ENCODE measurements at regions not wholly inside any gene's neighbourhood (a gene's known extent, or its start where the extent isn't known, plus 50 kb on each side); places are given as distances from the start of the nearest gene placed in this dataset.

DNA sequence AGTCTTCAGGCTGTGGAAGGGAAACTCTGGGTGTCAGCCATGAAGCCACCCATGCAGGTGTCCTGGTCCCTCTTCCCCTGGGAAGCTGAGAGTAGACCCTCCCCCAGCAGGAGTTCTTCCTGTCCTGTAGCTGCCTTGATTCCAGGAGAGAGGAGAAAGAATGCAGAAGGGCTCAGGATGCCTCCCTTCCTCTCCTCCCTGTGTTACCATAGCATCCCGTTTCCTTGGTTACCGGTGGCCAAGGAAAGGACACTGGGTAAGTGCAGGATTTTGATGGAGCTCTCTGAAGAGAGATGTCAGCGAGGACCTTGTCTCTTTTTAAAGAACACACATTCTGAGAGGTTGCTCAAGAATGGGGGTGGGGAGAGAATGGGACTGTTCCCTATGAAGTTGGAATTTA lies 304.1 kb upstream of the N4BP1 start:
- intact Hi-C loops (cut with DNase I), result no loop called here
- DNase-seq, result no peak

GRCh38 chr16:48913384-48913783 lies 303.4 kb upstream of the N4BP1 start:
- intact Hi-C loops (cut with DNase I), result no loop called here
- DNase-seq, result no peak

GRCh38 chr16:48912360-48912759 lies 302.4 kb upstream of the N4BP1 start:
- intact Hi-C loops (cut with DNase I), result no loop called here
- no peak for DNase-seq

GRCh38 chr16:48911700-48912099 lies 301.7 kb upstream of the N4BP1 start:
- intact Hi-C loops (cut with DNase I), result no loop called here
- peak in 13 of 42 donors; percentile 5 to 37 (median 14) for DNase-seq

GRCh38 chr16:48910214-48910613 lies 300.2 kb upstream of the N4BP1 start:
- no peak for DNase-seq
- intact Hi-C loops (cut with DNase I), result no loop called here

- intact Hi-C loops (cut with DNase I), result no loop called here
- DNase-seq, result no peak
Measured at GRCh38 chr16:48909231-48909630, 299.3 kb upstream of the N4BP1 start.

DNA sequence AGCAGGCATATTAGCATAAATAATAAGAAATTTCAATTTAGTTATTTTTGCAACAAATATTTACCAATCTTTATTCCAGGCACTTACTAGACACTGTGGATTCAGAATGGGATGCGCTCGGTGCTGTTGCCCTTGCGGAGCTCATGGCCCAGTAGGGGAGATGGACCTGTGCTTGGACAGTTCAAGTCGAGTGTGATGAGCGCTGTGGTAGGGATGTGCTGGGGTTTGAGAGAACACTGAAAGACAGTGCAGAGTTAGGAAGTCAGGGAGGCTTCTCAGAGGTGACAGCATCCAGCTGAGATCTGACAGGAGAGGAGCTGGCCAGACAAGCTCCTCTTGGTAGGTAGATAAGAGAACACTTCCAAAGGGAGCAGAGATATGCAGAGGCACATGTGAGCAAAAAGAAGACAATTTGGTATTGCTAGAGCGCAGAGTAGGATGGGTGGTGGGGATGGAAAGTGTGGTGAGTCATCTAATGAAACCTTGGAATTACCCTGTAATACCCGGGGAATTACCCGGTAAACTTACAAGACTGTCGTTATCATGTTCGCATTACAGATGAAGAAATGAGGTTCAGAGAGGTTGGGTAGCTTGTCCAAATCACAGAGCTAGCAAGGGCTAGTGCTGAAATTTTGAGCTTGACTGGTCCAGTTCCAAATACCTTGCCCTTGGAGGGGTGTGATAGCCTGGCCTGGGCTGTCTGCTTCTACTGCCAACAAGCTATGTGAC lies 298.1 kb upstream of the N4BP1 start:
- no peak for DNase-seq
- intact Hi-C loops (cut with DNase I), result no loop called here

GRCh38 chr16:48905632-48906505 lies 295.9 kb upstream of the N4BP1 start:
- no peak for DNase-seq
- intact Hi-C loops (cut with DNase I), result no loop called here

DNA sequence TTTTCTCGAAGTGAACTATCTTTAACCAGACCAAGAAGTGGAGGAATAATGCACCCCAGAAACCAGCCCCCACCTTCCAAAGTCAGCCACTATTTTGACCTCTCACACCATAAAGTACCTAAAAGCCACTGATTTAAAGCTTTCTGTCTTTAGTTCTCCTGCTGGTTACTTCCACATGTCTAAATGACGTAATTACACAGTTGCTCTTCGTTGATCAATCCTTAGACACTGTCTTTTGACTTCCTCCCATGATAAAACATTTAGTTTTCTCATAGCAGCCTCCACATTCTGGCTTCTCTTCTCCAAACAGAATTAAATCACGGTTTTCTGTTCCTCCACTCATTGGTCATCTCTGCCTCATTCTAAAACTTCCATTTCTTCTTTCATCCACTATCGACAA lies 294.4 kb upstream of the N4BP1 start:
- intact Hi-C loops (cut with DNase I), result no loop called here
- no peak for DNase-seq

- DNase-seq, result no peak
- intact Hi-C loops (cut with DNase I), result no loop called here
Measured at GRCh38 chr16:48903039-48903438, 293.1 kb upstream of the N4BP1 start.

DNA sequence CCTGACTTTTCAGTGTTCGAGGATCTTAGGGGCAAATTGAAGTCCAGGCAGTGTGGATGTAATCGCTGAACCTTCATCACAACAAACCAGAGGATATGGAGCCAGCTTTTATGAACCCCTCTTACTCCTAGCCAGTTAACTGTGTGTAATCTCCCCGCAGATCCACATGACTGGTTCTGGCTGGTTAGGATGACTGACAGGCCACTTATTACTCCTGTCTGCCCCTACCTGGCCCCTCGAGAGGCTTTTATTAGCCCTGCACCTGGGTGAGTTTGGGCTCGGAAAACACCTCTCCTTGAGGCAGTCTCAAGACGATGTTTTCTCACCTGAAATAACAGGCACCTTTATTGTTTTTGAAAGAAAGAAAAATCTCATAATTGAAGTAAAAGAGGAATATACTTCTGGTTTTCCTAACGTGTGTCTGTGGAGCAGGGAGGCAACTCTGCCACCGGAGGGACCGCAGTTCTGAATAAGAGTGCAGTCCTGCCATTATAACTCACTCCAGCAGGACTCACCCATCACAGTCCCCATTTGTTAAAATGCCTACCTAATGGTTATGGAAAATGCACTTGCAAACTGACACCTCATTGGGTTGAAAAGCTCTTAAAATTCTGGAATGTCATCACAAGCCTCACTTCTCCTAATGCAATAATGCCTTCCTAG lies 291.9 kb upstream of the N4BP1 start:
- intact Hi-C loops (cut with DNase I), result no loop called here
- no peak for DNase-seq

DNA sequence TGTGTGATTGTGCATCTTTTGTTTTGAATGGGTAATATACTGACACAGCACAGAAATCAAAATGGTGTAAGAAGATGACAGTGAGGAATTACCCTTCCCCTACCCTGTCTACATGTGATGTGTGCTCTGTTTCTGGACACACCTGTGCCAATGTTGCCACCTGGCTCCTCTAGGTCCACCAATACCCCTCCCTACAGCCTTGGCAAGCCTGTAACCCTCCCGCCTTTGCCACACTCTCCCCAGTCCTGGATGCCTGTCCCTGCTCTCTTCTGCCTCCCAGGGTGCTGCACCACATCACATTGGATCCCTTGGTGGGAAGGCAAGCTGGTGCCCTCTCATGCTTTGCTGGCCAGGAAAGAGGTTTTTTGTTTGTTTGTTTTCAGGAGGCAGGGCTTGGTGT lies 289.5 kb upstream of the N4BP1 start:
- intact Hi-C loops (cut with DNase I), result no loop called here
- DNase-seq, result peak in 1 of 42 donors; percentile 2

DNA sequence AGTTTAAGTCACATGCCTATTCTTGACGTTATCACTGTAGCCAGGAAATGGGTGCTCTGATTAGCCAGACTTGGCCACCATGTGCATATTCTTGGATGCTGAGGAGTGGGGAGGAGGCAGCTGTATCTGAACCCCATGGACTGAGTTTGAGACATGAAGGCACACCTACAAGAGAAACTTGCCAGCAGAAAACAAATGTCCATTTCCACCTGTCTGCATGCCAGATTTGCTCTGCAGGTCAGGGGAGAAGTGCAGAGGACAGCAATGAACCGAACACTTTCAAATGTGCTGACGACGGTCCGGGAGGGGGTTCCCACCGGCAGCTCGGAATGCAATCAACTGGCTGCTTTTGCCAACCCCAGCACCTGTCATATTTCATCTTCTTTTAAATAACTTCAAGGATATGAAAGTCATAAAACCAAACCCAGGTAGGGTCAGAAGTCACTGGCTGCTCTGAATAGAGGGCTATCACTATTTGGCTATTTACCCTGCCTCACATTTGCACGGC lies 287.8 kb upstream of the N4BP1 start:
- DNase-seq, result no peak
- intact Hi-C loops (cut with DNase I), result no loop called here

GRCh38 chr16:48895142-48895541 lies 285.2 kb upstream of the N4BP1 start:
- intact Hi-C loops (cut with DNase I), result no loop called here

DNA sequence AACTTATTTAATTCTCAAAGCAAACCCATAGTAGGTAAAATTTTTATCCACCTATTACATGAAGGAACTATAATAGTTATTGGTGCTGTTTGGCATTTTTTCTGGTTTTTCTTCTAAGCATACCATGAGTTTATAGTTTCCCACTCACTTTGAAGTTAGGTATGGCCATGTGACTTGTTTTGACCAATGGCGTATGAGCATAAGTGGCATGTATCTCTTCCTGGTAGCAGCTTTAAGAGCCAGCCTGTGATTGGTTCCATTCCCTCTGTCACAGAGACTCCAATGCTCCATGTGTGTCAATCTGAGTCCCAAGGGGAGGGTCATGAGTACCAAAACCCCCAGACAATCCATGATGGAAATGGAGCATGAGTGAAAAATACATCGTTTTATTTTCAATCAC lies 282.9 kb upstream of the N4BP1 start:
- intact Hi-C loops (cut with DNase I), result no loop called here
- no peak for DNase-seq

More at GRCh38 chr16:48895142-48895541, 285.2 kb upstream of the N4BP1 start:
- no peak for DNase-seq

DNA sequence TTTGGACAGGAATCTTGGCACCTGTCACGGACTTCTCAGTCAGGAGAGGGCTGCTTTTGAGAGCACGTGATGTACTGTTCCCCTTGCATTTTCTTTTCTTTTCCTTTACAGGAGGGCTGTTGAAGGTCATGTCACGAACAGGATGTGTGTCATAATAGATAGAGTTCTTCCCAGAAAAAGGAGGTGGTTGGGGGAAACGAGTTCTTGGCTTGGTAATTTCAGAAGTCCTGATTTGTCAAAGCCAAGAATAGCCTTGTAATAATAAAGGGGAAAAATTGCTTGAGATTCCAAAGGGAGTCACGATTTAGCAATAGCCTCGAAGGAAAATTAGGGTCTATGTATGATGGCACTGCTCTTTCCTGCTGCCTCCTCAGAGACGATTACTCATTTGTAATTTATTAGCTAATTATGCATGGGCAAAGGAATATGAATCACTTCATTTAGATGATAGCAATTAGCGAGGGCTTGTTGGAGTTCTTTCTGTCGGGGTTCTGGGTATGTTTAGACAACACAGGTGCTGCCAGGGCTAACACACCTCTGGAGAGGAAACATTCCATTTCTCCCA lies 277.7 kb upstream of the N4BP1 start:
- DNase-seq, result no peak
- intact Hi-C loops (cut with DNase I), result no loop called here

DNA sequence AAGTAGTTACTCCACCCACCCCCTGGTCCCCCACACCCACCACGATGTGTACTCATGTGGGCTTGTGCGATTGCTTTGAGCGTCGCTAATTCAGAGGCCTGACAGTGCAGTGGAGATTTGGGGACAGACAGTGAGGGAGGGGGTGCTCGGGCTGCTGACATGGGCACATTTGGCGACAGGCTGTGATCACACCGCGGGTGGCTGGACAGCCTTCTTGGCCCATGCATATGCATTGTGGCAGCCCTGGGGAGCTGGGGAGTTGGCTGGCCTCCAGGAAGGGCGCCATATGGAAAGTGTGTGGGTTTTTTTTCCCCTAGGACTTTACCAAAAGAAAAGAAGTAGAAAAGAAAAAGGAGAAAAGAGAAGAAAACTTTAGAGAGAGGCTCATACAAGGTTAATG lies 275.5 kb upstream of the N4BP1 start:
- intact Hi-C loops (cut with DNase I), result no loop called here
- no peak for DNase-seq

- intact Hi-C loops (cut with DNase I), result no loop called here
- no peak for DNase-seq
Measured at GRCh38 chr16:48881272-48881671, 271.3 kb upstream of the N4BP1 start.

DNA sequence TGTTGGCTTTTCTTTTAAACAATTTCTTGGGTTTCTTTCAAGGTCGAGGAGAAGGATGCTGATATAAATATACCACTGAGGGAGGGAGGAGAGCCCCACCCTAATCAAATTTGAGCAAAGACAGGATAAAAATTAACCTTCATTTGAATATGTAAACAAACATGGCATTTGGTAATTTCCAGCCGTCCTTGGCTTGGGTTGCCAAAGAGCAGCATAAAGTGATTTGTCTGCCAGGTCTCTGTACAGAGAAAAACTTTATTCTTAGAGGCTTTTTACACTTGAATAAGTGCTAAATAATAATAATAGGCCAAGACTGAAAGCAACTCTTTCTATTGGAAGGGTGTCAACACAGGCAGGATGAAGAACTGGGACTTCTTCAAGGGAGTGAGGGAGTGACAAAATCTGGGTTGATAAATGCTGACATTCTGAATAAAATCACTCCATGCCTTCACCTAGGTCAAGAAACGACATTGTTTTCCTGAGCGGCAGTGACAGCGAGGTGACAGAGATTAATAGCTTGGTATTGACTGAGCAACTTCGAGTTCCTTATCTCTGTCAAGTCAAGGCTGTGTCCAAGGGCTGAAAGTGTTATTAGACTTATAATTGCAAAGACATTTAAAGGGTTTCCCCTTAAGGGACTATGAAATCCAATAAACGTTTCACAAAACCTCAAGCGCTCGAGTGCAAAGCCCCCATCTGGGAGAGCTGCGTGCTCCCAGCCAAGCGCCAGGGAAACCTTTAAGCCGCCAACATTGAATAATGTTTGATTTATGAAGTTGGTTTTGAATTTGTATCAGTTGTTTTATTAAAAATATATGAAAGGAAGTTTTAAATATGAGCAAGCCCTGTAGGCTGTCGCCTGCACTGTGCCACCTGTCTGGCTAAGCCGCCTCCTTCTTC lies 269.5 kb upstream of the N4BP1 start:
- no peak for DNase-seq
- intact Hi-C loops (cut with DNase I), result no loop called here

All from head of caudate nucleus (tissue), 42 donors.